ENCODE measurements at regions not wholly inside any gene's neighbourhood (a gene's known extent, or its start where the extent isn't known, plus 50 kb on each side); places are given as distances from the start of the nearest gene placed in this dataset.
A peak's percentile ranks its signal among the peaks of the same experiment; 100 is the strongest.

DNA sequence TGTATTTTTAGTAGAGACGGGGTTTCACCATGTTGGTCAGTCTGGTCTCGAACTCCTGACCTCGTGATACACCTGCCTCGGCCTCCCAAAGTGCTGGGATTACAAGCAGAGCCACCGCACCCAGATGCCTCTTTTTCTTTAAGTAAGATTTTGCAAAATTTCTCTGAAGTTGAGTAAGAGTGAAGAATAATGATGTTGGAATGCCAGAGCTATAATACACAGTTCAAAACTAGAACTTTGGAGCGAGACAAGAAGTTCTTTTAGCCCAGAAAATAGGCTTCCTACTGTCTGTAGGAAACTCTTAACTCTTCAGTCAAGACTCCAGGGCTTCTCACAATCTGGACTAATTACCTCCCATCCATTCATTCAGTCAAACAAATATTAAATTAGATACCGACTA is 51.4 kb downstream of the MARCHF4 start:
- peaks cover 2% of the 10 kb centered on the region for H3K4me1 ChIP-seq (ENCODE audit: insufficient read depth, insufficient read length)
- H3K27me3 ChIP-seq (ENCODE audit: insufficient read depth, insufficient read length), result no peaks in the 10 kb centered on the region
- no peak overlapping the region for H3K9ac ChIP-seq (ENCODE audit: insufficient read length, low read depth)
- H3K4me3 ChIP-seq (ENCODE audit: insufficient read length, low read depth), result no peak overlapping the region
- H3K36me3 ChIP-seq (ENCODE audit: insufficient read depth, insufficient read length, low read length), result no peaks in the 10 kb centered on the region
- no peaks in the 10 kb centered on the region for H3K9me3 ChIP-seq (ENCODE audit: insufficient read depth, low read length)
- no peak for TF ChIP-seq ZNF274 (IDR thresholded peaks at IDR 0.05; ENCODE audit: low read depth, low read length)
- TF ChIP-seq SUZ12 (IDR thresholded peaks at IDR 0.05; ENCODE audit: extremely low read depth, insufficient read depth, insufficient read length), result no peak
- TF ChIP-seq YY1 (IDR thresholded peaks at IDR 0.05; ENCODE audit: insufficient read depth, insufficient read length), result no peak
- no peak for DNase-seq (ENCODE audit: low read depth, low spot score)

DNA sequence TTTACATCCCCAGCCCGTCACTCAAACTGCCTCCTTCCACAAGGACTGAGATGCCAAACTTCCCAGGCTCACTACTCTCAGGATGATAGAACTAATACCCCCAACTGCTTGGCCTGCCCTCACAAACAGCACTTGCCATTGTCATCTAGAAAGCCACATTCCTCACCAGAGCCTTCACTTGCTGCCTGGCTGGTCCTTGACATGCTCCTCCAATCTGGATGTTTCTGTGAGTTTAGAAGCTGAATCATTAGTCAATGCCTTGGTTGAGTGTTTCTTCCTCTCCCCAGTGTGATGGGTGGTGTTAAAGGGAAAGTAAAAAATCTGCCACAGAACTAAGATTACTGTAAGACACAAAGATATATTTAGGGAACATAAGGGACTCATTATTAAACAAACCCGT is 52.5 kb downstream of the MARCHF4 start:
- Histone ChIP-seq H3K36me3 (ENCODE audit: insufficient read depth, insufficient read length, low read length) (no peaks in the 10 kb centered on the region), H3K27me3 (ENCODE audit: insufficient read depth, insufficient read length) (no peaks in the 10 kb centered on the region), H3K9ac (ENCODE audit: insufficient read length, low read depth) (no peak overlapping the region), H3K4me3 (ENCODE audit: insufficient read length, low read depth) (no peak overlapping the region), H3K4me1 (ENCODE audit: insufficient read depth, insufficient read length) (peaks cover 2% of the 10 kb centered on the region), H3K9me3 (ENCODE audit: insufficient read depth, low read length) (no peaks in the 10 kb centered on the region)
- no peak for TF ChIP-seq ZNF274 (IDR thresholded peaks at IDR 0.05; ENCODE audit: low read depth, low read length)
- no peak for TF ChIP-seq YY1 (IDR thresholded peaks at IDR 0.05; ENCODE audit: insufficient read depth, insufficient read length)
- TF ChIP-seq SUZ12 (IDR thresholded peaks at IDR 0.05; ENCODE audit: extremely low read depth, insufficient read depth, insufficient read length), result no peak
- DNase-seq (ENCODE audit: low read depth, low spot score), result peak; percentile 82

DNA sequence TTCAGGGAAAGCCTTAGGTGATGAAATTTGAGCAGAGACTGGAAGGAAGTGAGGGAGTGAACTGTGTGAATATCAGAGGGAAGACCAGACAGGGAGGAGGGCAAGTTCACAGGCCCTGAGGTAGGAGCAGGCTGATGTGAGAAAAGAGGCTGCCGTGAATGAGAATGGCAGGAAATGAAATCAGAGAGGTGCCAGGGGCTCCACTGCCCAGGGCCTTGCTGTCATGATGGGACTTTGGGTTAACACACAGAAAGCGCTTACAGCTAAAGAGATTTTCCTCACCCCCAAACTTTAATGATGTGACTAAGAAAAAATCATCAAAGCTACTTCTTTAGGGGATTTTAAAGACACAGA is 53.8 kb downstream of the MARCHF4 start:
- Histone ChIP-seq H3K9ac (ENCODE audit: insufficient read length, low read depth) (no peak overlapping the region), H3K27me3 (ENCODE audit: insufficient read depth, insufficient read length) (no peaks in the 10 kb centered on the region), H3K9me3 (ENCODE audit: insufficient read depth, low read length) (no peaks in the 10 kb centered on the region), H3K36me3 (ENCODE audit: insufficient read depth, insufficient read length, low read length) (no peaks in the 10 kb centered on the region), H3K4me3 (ENCODE audit: insufficient read length, low read depth) (no peak overlapping the region), H3K4me1 (ENCODE audit: insufficient read depth, insufficient read length) (peaks cover 2% of the 10 kb centered on the region)
- TF ChIP-seq ZNF274 (IDR thresholded peaks at IDR 0.05; ENCODE audit: low read depth, low read length) (no peak), YY1 (IDR thresholded peaks at IDR 0.05; ENCODE audit: insufficient read depth, insufficient read length) (no peak), SUZ12 (IDR thresholded peaks at IDR 0.05; ENCODE audit: extremely low read depth, insufficient read depth, insufficient read length) (no peak)
- no peak for DNase-seq (ENCODE audit: low read depth, low spot score)

DNA sequence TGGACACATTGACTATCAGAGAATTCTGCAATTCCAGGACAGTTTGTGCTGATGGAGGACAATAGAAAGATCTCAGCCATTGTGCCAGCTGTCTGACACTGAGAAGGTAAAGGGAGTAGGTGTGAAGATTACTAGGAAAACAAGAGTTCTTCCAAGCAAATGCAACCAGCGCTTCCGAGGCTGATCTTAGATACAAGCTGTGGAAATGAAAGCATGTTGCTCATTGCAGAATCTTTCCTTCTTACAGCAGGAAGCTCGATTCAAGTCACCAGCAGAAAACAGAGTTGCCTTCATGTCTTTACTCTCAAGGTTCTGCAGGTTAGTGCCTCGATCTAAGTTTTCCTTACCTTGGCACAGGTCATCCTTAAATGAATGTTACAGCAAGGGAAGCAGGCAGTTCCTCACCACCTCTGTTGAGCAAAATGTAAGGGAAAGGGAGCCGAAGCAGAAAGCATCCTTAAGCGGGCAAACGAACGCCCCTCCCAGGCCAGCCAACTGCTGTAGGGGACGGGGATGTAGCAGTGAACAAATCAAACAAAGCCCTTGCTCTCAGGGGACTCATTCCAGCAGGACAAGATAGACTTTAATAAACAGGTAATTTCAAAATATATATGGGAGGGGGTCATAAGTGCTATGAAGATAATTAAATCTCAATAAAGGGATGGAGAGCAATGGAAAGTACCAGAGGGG is 54.3 kb downstream of the MARCHF4 start:
- TF ChIP-seq ZNF274 (IDR thresholded peaks at IDR 0.05; ENCODE audit: low read depth, low read length) (no peak), SUZ12 (IDR thresholded peaks at IDR 0.05; ENCODE audit: extremely low read depth, insufficient read depth, insufficient read length) (no peak), YY1 (IDR thresholded peaks at IDR 0.05; ENCODE audit: insufficient read depth, insufficient read length) (no peak)

DNA sequence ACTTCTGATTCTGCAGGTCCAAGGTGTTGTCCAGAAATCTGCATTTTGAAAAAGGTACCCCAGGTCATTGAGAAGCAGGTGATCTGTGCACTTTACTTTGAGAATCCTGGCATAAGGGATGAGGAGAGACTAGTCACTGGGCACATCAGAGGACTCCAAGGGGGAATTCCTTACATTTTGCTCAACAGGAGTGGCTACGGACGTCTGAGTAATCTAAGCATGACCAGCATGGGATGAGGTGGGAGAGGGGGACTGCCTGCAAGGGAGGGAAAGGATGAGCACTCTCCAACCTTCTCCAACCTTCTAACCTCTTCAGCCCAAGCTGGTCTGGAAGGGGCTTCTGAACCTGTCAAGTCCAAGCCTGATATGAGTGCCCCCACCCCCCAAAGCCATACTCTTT is 55.5 kb downstream of the MARCHF4 start:
- H3K36me3 ChIP-seq (ENCODE audit: insufficient read depth, insufficient read length, low read length), result no peaks in the 10 kb centered on the region
- no peak overlapping the region for H3K4me3 ChIP-seq (ENCODE audit: insufficient read length, low read depth)
- H3K27me3 ChIP-seq (ENCODE audit: insufficient read depth, insufficient read length), result no peaks in the 10 kb centered on the region
- no peak overlapping the region for H3K9ac ChIP-seq (ENCODE audit: insufficient read length, low read depth)
- no peak for TF ChIP-seq ZNF274 (IDR thresholded peaks at IDR 0.05; ENCODE audit: low read depth, low read length)
- TF ChIP-seq YY1 (IDR thresholded peaks at IDR 0.05; ENCODE audit: insufficient read depth, insufficient read length), result no peak
- no peak for TF ChIP-seq SUZ12 (IDR thresholded peaks at IDR 0.05; ENCODE audit: extremely low read depth, insufficient read depth, insufficient read length)
- H3K9me3 ChIP-seq (ENCODE audit: insufficient read depth, low read length), result no peaks in the 10 kb centered on the region
- DNase-seq (ENCODE audit: low read depth, low spot score), result no peak
- H3K4me1 ChIP-seq (ENCODE audit: insufficient read depth, insufficient read length), result peaks cover 2% of the 10 kb centered on the region

More for the DNA sequence above, 54.3 kb downstream of the MARCHF4 start:
- no peaks in the 10 kb centered on the region for H3K36me3 ChIP-seq (ENCODE audit: insufficient read depth, insufficient read length, low read length)
- no peaks in the 10 kb centered on the region for H3K27me3 ChIP-seq (ENCODE audit: insufficient read depth, insufficient read length)
- no peaks in the 10 kb centered on the region for H3K9me3 ChIP-seq (ENCODE audit: insufficient read depth, low read length)
- no peak overlapping the region for H3K9ac ChIP-seq (ENCODE audit: insufficient read length, low read depth)
- no peak overlapping the region for H3K4me3 ChIP-seq (ENCODE audit: insufficient read length, low read depth)
- DNase-seq (ENCODE audit: low read depth, low spot score), result no peak
- H3K4me1 ChIP-seq (ENCODE audit: insufficient read depth, insufficient read length), result peaks cover 2% of the 10 kb centered on the region

DNA sequence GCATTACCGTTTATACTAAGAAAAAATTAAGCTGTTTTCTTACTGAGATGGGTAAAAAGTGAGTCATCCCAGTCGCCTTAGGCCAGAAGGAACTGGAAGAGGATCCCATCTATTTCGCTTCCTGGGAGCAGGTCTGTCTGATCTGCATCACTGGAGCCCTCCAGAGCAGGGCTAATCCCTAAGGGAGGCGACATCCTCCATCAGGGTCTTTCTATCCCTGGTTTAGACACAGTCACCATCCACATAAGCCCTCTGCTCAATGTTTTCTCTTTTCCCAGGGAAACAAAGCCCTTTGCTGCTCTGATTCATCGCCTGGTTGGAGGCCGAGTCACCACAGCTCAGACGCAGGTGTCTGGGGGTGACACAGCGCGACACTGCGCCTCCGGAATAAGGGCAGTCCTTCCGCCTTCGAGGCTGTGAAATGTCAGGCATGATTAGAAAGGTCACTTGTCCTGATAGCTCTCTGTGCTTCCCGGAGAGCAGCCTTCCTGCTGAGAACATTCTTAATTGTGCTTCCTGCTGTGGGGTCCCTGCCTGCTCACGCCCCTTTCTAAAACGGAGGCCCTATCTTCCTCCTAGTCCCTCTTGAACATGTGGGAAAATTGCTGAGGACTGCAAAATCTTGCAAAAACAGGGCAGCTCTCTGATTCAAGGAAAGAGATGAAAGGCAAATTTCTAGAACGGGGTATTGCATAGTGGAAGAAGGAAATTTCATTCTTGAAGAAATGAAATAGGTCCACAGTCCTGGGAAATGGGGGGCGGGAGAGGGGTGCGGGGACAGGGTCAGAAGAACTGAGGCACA is 56.3 kb downstream of the MARCHF4 start:
- H3K9me3 ChIP-seq (ENCODE audit: insufficient read depth, low read length), result no peaks in the 10 kb centered on the region
- H3K9ac ChIP-seq (ENCODE audit: insufficient read length, low read depth), result no peak overlapping the region
- peak; percentile 47 for DNase-seq (ENCODE audit: low read depth, low spot score)
- H3K36me3 ChIP-seq (ENCODE audit: insufficient read depth, insufficient read length, low read length), result no peaks in the 10 kb centered on the region
- peaks cover 2% of the 10 kb centered on the region for H3K4me1 ChIP-seq (ENCODE audit: insufficient read depth, insufficient read length)
- TF ChIP-seq YY1 (IDR thresholded peaks at IDR 0.05; ENCODE audit: insufficient read depth, insufficient read length) (no peak), SUZ12 (IDR thresholded peaks at IDR 0.05; ENCODE audit: extremely low read depth, insufficient read depth, insufficient read length) (no peak), ZNF274 (IDR thresholded peaks at IDR 0.05; ENCODE audit: low read depth, low read length) (no peak)
- H3K27me3 ChIP-seq (ENCODE audit: insufficient read depth, insufficient read length), result no peaks in the 10 kb centered on the region
- no peak overlapping the region for H3K4me3 ChIP-seq (ENCODE audit: insufficient read length, low read depth)

DNA sequence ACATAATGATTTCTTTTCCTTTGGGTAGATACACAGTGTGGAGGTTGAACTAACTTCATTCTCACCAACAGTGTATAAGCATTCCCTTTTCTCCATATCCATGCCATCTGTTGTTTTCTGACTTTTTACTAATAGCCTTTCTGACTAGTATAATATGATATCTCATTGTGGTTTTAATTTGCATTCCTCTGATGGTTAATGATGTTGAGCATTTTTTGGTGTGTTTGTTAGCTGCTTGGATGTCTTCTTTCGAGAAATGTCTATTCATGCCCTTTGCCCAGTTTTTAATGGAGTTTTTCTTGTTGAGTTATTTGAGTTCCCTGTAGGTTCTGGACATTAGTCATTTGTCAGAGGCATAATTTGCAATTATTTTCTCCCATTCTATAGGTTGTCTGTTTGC is 59.8 kb downstream of the MARCHF4 start:
- TF ChIP-seq SUZ12 (IDR thresholded peaks at IDR 0.05; ENCODE audit: extremely low read depth, insufficient read depth, insufficient read length) (no peak), ZNF274 (IDR thresholded peaks at IDR 0.05; ENCODE audit: low read depth, low read length) (no peak)
- peaks cover 2% of the 10 kb centered on the region for H3K4me1 ChIP-seq (ENCODE audit: insufficient read depth, insufficient read length)
- H3K9me3 ChIP-seq (ENCODE audit: insufficient read depth, low read length), result no peaks in the 10 kb centered on the region
- H3K36me3 ChIP-seq (ENCODE audit: insufficient read depth, insufficient read length, low read length), result no peaks in the 10 kb centered on the region
- no peak for DNase-seq (ENCODE audit: low read depth, low spot score)
- H3K9ac ChIP-seq (ENCODE audit: insufficient read length, low read depth), result no peak overlapping the region
- H3K4me3 ChIP-seq (ENCODE audit: insufficient read length, low read depth), result no peak overlapping the region
- H3K27me3 ChIP-seq (ENCODE audit: insufficient read depth, insufficient read length), result no peaks in the 10 kb centered on the region
